ENCODE measurements at regions not wholly inside any gene's neighbourhood (a gene's known extent, or its start where the extent isn't known, plus 50 kb on each side); places are given as distances from the start of the nearest gene placed in this dataset.

- no peak for DNase-seq (ENCODE audit: low read depth, low spot score)
Observed at GRCh38 chr15:69979783-69980182, 117.9 kb downstream of the TLE3 start.

GRCh38 chr15:69980341-69981059 is 117.2 kb downstream of the TLE3 start:
- no peak for DNase-seq (ENCODE audit: low read depth, low spot score)

- DNase-seq (ENCODE audit: low read depth, low spot score) = no peak
Observed at GRCh38 chr15:69982037-69982436, 115.7 kb downstream of the TLE3 start.

GRCh38 chr15:69983696-69984265 is 113.9 kb downstream of the TLE3 start:
- DNase-seq (ENCODE audit: low read depth, low spot score) = no peak

GRCh38 chr15:69987492-69988489 is 109.9 kb downstream of the TLE3 start:
- no peak for DNase-seq (ENCODE audit: low read depth, low spot score)

- no peak for DNase-seq (ENCODE audit: low read depth, low spot score)
Observed at GRCh38 chr15:69988541-69989225, 109.0 kb downstream of the TLE3 start.

GRCh38 chr15:69990566-69991421 is 106.9 kb downstream of the TLE3 start:
- DNase-seq (ENCODE audit: low read depth, low spot score) = no peak

- no peak for DNase-seq (ENCODE audit: low read depth, low spot score)
Observed at GRCh38 chr15:69991551-69991980, 106.2 kb downstream of the TLE3 start.

- DNase-seq (ENCODE audit: low read depth, low spot score) = no peak
Observed at GRCh38 chr15:69992348-69992747, 105.4 kb downstream of the TLE3 start.

GRCh38 chr15:69994429-69995205 is 103.1 kb downstream of the TLE3 start:
- DNase-seq (ENCODE audit: low read depth, low spot score) = no peak

GRCh38 chr15:69996321-69997160 is 101.2 kb downstream of the TLE3 start:
- no peak for DNase-seq (ENCODE audit: low read depth, low spot score)

GRCh38 chr15:69997161-69997485 is 100.6 kb downstream of the TLE3 start:
- no peak for DNase-seq (ENCODE audit: low read depth, low spot score)
